ENCODE measurements at regions not wholly inside any gene's neighbourhood (a gene's known extent, or its start where the extent isn't known, plus 50 kb on each side); places are given as distances from the start of the nearest gene placed in this dataset.
"Not testable (repeated sequence)": the region's sequence is repeated elsewhere in the genome, so short reads cannot be mapped to it uniquely, and the experiment has no call there.

- no peak for DNase-seq
Measured at GRCh38 chr12:9334041-9334692, 126.0 kb upstream of the PZP start.

DNA sequence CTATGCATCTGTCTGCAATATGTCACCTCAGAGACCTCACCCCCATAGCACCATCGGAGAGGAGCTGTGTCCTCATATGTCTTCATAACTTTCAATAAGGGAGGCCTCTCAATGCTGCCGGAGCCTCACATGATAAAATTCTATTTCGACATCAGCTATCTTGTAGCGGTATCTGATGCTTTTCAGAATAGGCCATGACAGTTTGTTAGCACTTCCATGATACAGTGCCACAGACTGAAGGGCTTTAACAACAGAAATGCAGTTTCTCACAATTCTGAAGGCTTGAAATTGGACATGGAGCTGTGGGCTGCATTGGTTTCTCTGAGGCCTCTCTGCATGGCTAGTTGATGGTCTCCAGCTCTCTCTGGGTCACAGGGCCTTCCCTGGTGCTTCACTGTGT is 125.0 kb upstream of the PZP start:
- no peak for DNase-seq

GRCh38 chr12:9332564-9332963 is 124.4 kb upstream of the PZP start:
- no peak for DNase-seq

- DNase-seq, result peak; percentile 92
Measured at GRCh38 chr12:9331218-9331626, 123.0 kb upstream of the PZP start.

- DNase-seq, result no peak
Measured at GRCh38 chr12:9329019-9329418, 120.8 kb upstream of the PZP start.

- no peak for DNase-seq
Measured at GRCh38 chr12:9328065-9328464, 119.9 kb upstream of the PZP start.

DNA sequence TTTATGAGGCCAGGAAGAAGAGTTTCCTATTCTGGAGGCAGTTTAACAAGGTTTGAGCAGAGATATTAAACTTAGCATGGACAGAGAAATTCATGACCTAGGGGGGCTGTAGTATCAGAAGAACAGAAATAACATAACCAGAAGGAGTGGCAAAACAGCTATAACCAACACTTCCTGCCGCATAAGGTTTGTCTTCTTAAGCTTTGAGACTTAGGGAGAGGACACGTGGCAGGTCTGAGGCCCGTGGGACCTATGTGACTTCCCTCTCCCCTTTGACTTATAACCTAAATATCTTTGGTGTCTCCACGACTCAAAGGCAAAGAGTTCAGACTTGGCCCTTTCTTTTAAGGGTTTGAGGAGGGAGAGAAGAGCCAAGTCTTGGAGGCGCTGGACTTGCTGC is 119.1 kb upstream of the PZP start:
- no peak for DNase-seq

- DNase-seq, result not testable (repeated sequence)
Measured at GRCh38 chr12:9326849-9327248, 118.7 kb upstream of the PZP start.

- no peak for DNase-seq
Measured at GRCh38 chr12:9326085-9326484, 117.9 kb upstream of the PZP start.

- DNase-seq, result no peak
Measured at GRCh38 chr12:9325471-9325870, 117.3 kb upstream of the PZP start.

DNA sequence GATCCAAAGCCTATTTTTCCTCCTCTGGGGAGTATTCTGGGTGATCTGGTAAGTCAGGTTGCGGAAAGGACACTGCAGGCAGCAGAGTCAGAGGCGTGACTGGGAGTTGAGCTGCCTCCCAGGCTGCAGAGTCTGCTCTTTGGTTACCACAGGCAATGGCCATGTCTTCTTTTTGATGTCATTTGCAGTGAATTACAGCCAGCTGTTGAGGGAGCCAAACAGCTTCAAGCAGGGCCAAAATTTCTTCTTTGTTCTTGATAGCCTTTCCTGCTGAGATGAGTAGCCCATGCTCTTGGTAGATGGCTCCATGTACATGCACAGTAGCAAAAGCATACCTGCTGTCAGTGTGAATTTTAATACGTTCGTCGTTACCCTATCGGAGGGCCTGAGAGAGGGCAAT is 116.6 kb upstream of the PZP start:
- no peak for DNase-seq

DNA sequence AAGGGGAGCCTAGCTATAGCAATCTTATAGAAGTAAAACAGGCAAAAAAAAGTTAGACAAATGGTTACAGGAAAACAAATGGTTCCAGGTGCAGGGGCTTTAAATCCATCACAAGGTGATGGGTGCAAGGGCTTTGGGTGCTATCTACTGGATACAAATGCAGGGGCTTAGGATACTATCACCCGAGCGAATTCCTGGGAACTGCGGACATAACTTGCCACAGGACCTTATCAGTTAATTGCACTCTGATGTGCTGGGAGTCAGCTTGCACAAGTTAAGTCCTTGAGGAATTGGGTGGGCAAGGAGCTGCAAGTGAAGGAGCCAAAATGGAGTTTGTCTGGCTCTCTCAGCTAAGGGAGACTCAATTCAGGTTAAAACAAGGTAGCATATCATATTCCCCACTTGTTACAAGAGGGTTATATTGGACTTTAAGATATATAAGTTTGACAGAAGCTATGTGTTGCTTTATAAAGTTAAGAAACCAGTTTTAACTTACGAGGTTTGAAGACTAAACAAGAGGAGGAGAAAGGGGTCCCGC is 115.0 kb upstream of the PZP start:
- DNase-seq, result no peak

GRCh38 chr12:9319842-9320173 is 111.6 kb upstream of the PZP start:
- DNase-seq, result peak; percentile 89

DNA sequence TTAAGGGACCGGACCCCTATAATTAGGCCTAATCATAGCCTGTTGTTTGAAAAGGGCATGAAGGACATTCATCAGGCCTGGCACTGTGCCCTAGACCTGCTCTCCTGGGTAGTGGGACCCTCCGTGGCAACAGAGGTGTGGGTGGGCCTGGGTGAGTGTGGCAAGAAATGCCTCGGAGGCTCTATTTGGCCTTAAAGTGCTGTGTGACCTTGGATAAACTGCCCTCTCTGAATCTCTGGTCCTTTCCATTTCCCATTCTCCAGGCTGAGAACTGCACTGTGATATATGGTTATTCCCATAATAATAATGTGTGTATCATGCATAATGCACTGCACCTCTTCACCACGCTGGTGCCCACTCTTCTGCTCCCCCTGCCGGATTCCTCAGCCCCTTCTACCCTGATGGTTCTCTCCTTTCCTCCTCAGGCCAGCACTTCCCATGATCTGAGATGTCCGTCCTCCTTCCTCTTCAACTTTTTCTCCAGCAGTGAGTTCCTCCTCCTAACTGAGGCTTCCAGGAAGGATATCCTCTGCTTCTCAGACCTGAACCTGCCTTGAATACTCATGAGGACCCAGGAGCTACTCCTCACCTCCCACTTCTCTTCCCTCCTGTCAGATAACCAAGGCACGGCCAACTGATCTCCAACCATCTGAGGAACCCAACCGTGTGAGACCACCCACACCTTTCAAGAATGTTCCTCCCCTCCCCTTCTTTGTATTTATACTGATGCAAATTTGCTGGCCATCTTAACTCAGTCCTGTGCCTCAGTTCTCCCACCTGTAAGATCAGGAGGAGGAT is 111.0 kb upstream of the PZP start:
- peak; percentile 56 for DNase-seq

- peak; percentile 67 for DNase-seq
Measured at GRCh38 chr12:9313479-9313878, 105.3 kb upstream of the PZP start.

GRCh38 chr12:9312406-9313392 is 104.5 kb upstream of the PZP start:
- not testable (repeated sequence) for DNase-seq

- DNase-seq, result peak; percentile 53
Measured at GRCh38 chr12:9311454-9311853, 103.3 kb upstream of the PZP start.

DNA sequence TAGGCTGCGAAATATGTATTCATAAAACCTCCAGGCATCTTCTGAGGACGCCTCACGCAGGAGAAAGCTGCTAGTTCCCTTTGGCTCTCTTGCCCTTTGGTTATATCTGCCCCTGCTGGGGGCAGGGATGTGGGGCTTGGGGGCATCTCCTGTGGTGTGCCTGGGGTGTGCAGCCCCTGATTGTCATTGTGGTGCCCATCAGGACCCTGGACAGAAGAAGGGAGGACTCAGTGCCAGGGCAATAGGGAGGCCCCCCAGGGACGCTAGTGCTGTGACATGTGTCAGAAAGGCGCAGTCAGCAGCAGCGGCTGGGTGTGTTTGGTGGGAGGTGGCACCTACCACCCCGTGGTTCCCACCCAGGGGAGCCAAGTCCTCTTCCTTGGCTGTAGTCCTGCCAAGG is 102.5 kb upstream of the PZP start:
- DNase-seq, result not testable (repeated sequence)

GRCh38 chr12:9309749-9310148 is 101.6 kb upstream of the PZP start:
- DNase-seq, result not testable (repeated sequence)

DNA sequence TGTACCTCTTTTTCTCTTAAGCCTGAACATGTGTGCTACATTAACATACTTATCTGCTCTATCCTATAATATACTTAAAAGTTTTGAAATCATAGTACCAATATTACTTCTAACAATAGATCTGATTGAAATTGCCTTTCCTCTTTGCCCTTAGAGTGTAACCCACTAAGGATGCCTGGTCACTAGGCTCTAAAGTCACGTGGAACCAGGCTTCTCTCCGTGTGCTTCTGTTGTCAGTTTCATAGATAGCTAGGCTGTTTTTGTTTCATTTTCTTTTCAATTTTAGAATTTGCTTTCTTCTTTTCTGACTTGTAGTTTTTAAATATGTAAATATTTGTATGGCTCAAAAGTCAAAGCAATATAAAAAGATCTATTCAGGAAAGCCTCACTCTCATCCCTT is 100.5 kb upstream of the PZP start:
- not testable (repeated sequence) for DNase-seq

- DNase-seq, result not testable (repeated sequence)
Measured at GRCh38 chr12:9308163-9308562, 100.0 kb upstream of the PZP start.

GRCh38 chr12:9307255-9307654 is 99.1 kb upstream of the PZP start:
- not testable (repeated sequence) for DNase-seq

- not testable (repeated sequence) for DNase-seq
Measured at GRCh38 chr12:9306004-9306403, 97.8 kb upstream of the PZP start.
